Keratinocyte (primary cell): ENCODE measurements at regions not wholly inside any gene's neighbourhood (a gene's known extent, or its start where the extent isn't known, plus 50 kb on each side); places are given as distances from the start of the nearest gene placed in this dataset.

ENCODE experiments used
- DNase-seq: peaks from one replicate; pipeline ENCODE4 v3.0.0-alpha.2; 2011; ENCODE audit warnings: low read depth, missing footprints, low spot score
- FAIRE-seq: peaks from 2 replicates; lab custom pipeline; 2011; peaks lifted over from hg19 to GRCh38; lab: Jason Lieb, UNC
- H2AFZ ChIP-seq: 2 replicates; pipeline ENCODE4 v1.6.0; 2012; ENCODE audit warnings: low read length, control low read depth, inconsistent platforms; ENCODE audit not compliant: control insufficient read depth
- H3K27ac ChIP-seq: 2 replicates; pipeline ENCODE4 v1.5.1; 2011; ENCODE audit warnings: low read length; ENCODE audit not compliant: control insufficient read depth, insufficient read depth
- H3K27me3 ChIP-seq: 3 replicates; pipeline ENCODE4 v1.6.0; 2011; ENCODE audit warnings: low read length; ENCODE audit not compliant: control insufficient read depth, insufficient read depth; ENCODE audit errors: extremely low read depth
- H3K36me3 ChIP-seq, 2 experiments: 2 replicates in 1 of 2; 3 replicates in 1 of 2; pipeline ENCODE4 v1.5.1; 2011; ENCODE audit warnings: low read length in 2 of 2, mild to moderate bottlenecking in 1 of 2; ENCODE audit not compliant: control insufficient read depth in 2 of 2, insufficient read depth in 2 of 2; ENCODE audit errors: extremely low read depth in 1 of 2
- H3K4me1 ChIP-seq: 3 replicates; pipeline ENCODE4 v1.5.1; 2011; ENCODE audit warnings: low read length; ENCODE audit not compliant: control insufficient read depth, insufficient read depth; ENCODE audit errors: extremely low read depth
- H3K4me2 ChIP-seq: 3 replicates; pipeline ENCODE4 v1.6.0; 2011; ENCODE audit warnings: low read depth, low read length; ENCODE audit not compliant: control insufficient read depth, insufficient read depth; ENCODE audit errors: extremely low read depth
- H3K4me3 ChIP-seq, 3 experiments: fragments of 200-600 bp in 1 of 3; sonication (generic) in 1 of 3; 2 replicates in 2 of 3; 3 replicates in 1 of 3; pipeline ENCODE4 v1.5.1; 2011 to 2016; ENCODE audit warnings: low read length in 3 of 3, mild to moderate bottlenecking in 3 of 3, control low read depth in 2 of 3, inconsistent platforms in 1 of 3, low read depth in 1 of 3, mixed read lengths in 1 of 3, mixed run types in 1 of 3, moderate library complexity in 1 of 3; ENCODE audit not compliant: control insufficient read depth in 2 of 3, insufficient read depth in 2 of 3; ENCODE audit errors: extremely low read depth in 1 of 3
- H3K79me2 ChIP-seq: 2 replicates; pipeline ENCODE4 v1.6.0; 2012; ENCODE audit warnings: low read length; ENCODE audit not compliant: control insufficient read depth, insufficient read depth
- H3K9ac ChIP-seq: 3 replicates; pipeline ENCODE4 v1.6.0; 2011; ENCODE audit warnings: low read length; ENCODE audit not compliant: control insufficient read depth, insufficient read depth; ENCODE audit errors: extremely low read depth
- H3K9me1 ChIP-seq: 3 replicates; pipeline ENCODE4 v1.6.0; 2011; ENCODE audit warnings: low read length; ENCODE audit not compliant: control insufficient read depth, insufficient read depth; ENCODE audit errors: extremely low read depth
- H3K9me3 ChIP-seq: 2 replicates; pipeline ENCODE4 v1.5.1; 2012; ENCODE audit warnings: low read depth, low read length; ENCODE audit not compliant: control insufficient read depth
- H4K20me1 ChIP-seq: 3 replicates; pipeline ENCODE4 v1.6.0; 2011; ENCODE audit warnings: low read length; ENCODE audit not compliant: control insufficient read depth, insufficient read depth; ENCODE audit errors: extremely low read depth
- dilution Hi-C: fragments of 300-500 bp; cut with MboI; formaldehyde crosslinking; loops from one replicate; pipeline ENCODE4 v1.7.0; 2020; ENCODE audit warnings: low sequenced_read_pairs; ENCODE audit not compliant: extremely low pct_ligation_motif_present
- TF ChIP-seq, protein P1 (sequence below), 3 experiments: IDR thresholded peaks in 1 of 3; conservative IDR thresholded peaks in 1 of 3; optimal IDR thresholded peaks in 1 of 3; 2 replicates in 2 of 3; 3 replicates in 1 of 3; pipeline versions ENCODE3 to v1.5.1; 2011; ENCODE audit warnings: low read length in 3 of 3, mild to moderate bottlenecking in 3 of 3, moderate library complexity in 2 of 3, control low read depth in 1 of 3, inconsistent platforms in 1 of 3; ENCODE audit not compliant: insufficient read depth in 2 of 3; ENCODE audit errors: extremely low read depth in 1 of 3

DNA sequence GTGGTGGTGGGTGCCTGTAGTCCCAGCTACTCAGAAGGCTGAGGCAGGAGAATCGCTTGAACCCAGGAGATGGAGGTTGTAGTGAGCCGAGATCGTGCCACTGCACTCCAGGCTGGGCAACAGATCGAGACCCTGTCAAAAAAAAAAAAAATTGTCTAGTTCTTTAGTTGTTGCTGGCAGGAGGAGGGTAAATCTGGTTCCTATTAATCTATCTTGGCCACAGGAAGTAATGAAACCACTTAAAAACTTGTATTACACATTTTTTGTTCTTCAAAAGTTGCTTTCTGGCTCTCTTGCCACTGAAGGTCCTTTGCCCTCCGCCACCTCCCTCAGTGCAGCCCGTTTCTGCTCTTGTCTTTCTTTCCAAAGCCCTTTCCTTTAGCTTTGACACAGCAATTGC is 102.9 kb upstream of the ARSJ start:
- Histone ChIP-seq H3K27me3 (no peaks in the 10 kb centered on the region), H3K9me1 (no peaks in the 10 kb centered on the region), H2AFZ (no peak overlapping the region), H3K4me1 (peaks cover 6% of the 10 kb centered on the region), H3K79me2 (no peaks in the 10 kb centered on the region), H3K9ac (no peak overlapping the region), H3K4me2 (no peak overlapping the region), H3K36me3 (no peaks in the 10 kb centered on the region), H3K4me3 (no peak overlapping the region), H3K27ac (no peak overlapping the region), H3K9me3 (no peaks in the 10 kb centered on the region), H4K20me1 (no peaks in the 10 kb centered on the region)
- TF ChIP-seq, protein P1, sequence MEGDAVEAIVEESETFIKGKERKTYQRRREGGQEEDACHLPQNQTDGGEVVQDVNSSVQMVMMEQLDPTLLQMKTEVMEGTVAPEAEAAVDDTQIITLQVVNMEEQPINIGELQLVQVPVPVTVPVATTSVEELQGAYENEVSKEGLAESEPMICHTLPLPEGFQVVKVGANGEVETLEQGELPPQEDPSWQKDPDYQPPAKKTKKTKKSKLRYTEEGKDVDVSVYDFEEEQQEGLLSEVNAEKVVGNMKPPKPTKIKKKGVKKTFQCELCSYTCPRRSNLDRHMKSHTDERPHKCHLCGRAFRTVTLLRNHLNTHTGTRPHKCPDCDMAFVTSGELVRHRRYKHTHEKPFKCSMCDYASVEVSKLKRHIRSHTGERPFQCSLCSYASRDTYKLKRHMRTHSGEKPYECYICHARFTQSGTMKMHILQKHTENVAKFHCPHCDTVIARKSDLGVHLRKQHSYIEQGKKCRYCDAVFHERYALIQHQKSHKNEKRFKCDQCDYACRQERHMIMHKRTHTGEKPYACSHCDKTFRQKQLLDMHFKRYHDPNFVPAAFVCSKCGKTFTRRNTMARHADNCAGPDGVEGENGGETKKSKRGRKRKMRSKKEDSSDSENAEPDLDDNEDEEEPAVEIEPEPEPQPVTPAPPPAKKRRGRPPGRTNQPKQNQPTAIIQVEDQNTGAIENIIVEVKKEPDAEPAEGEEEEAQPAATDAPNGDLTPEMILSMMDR (optimal IDR thresholded peaks at IDR 0.05 in 1 of 3, IDR thresholded peaks at IDR 0.05 in 1 of 3, conservative IDR thresholded peaks at IDR 0.05 in 1 of 3; ENCODE audit: extremely low read depth in 1 of 3, insufficient read depth in 2 of 3, low read length in 3 of 3), result no peak
- FAIRE-seq (no peak), DNase-seq (no peak)
- dilution Hi-C loops, result no loop called here

- Histone ChIP-seq H3K4me3 (no peak overlapping the region), H2AFZ (no peak overlapping the region), H3K79me2 (no peaks in the 10 kb centered on the region), H3K4me1 (no peaks in the 10 kb centered on the region), H3K4me2 (no peak overlapping the region), H3K9ac (no peak overlapping the region), H3K36me3 (no peaks in the 10 kb centered on the region), H3K27ac (no peak overlapping the region), H3K9me3 (no peaks in the 10 kb centered on the region), H4K20me1 (no peaks in the 10 kb centered on the region), H3K9me1 (no peaks in the 10 kb centered on the region), H3K27me3 (no peaks in the 10 kb centered on the region)
- FAIRE-seq, result no peak
- TF ChIP-seq, protein P1 (optimal IDR thresholded peaks at IDR 0.05 in 1 of 3, IDR thresholded peaks at IDR 0.05 in 1 of 3, conservative IDR thresholded peaks at IDR 0.05 in 1 of 3; ENCODE audit: extremely low read depth in 1 of 3, insufficient read depth in 2 of 3, low read length in 3 of 3), result no peak
- no peak for DNase-seq
- dilution Hi-C loops, result no loop called here
Observed at GRCh38 chr4:114085611-114086345, 106.3 kb upstream of the ARSJ start.
